CD4-positive, alpha-beta T cell treated with Interleukin-6 at 100 ng/mL for 8 hours (primary cell): ENCODE measurements at regions not wholly inside any gene's neighbourhood (a gene's known extent, or its start where the extent isn't known, plus 50 kb on each side); places are given as distances from the start of the nearest gene placed in this dataset.
"Not testable (repeated sequence)": the region's sequence is repeated elsewhere in the genome, so short reads cannot be mapped to it uniquely, and the experiment has no call there.

Source experiments
- DNase-seq: peaks from one replicate; pipeline ENCODE4 v3.0.0-alpha.2; 2020; ENCODE audit warnings: mixed read lengths, low spot score

DNA sequence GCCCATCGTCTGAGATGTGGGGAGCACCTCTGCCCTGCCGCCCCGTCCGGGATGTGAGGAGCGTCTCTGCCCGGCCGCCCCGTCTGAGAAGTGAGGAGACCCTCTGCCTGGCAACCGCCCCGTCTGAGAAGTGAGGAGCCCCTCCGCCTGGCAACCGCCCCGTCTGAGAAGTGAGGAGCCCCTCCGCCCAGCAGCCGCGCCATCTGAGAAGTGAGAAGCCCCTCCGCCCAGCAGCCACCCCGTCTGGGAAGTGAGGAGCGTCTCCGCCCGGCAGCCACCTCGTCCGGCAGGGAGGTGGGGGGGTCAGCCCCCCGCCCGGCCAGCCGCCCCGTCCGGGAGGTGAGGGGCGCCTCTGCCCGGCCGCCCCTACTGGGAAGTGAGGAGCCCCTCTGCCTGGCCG, 267.2 kb downstream of the MEF2C start:
- DNase-seq: not testable (repeated sequence)

DNA sequence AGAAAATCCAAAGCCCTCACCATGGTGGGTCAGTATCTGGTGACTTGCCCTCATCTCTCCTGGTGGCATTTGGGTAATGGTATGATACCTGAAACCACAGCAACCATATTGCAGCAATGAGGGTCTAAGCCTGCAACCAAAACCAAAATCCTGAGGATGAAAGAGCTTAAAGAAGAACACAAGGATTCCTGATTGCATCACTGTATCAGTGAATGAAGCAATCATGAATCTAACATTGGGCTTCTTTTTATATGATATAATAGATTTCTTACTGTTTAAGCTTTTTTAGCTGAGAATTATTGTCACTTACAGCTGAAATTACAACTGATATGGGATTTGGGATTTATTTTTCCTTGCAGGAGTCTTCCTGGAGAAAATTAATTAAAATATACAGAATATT, 269.9 kb downstream of the MEF2C start:
- DNase-seq: no peak

DNA sequence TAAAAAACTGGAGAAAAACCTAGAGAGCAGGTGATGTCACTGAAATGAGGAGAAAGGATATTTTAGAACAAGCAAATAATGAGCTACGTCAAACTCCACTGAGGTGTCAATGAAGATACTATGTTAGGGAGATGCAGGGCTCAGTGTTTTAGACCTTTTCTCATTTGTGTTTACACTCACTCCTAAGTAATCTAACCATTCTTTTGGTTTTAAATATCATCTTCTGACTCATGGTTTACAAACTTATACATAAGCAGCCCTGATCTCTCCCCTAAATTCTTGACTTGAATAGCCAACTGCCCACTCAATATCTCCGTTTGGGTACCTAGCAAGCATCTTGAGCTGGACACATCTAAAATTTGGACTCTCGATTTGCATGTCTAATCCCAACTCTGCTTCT, 272.4 kb downstream of the MEF2C start:
- DNase-seq: no peak

DNA sequence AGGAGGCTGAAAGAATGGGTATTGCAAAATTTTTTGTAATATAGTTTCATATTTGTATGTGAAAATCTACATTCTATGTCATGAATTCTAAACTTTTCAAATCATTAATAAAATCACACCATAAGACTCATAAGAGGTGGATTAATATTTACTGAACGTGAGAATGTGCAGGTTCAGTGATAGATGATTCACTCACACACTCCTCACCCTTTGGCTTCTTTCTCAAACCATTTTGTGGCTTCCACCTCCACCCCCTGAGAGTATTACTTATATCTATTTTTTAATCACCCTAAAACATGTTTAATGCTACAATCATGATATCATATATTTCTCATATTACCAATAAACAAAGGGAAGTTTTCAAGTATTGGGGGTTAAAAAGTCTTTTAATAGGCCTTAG, 275.5 kb downstream of the MEF2C start:
- DNase-seq: no peak

DNA sequence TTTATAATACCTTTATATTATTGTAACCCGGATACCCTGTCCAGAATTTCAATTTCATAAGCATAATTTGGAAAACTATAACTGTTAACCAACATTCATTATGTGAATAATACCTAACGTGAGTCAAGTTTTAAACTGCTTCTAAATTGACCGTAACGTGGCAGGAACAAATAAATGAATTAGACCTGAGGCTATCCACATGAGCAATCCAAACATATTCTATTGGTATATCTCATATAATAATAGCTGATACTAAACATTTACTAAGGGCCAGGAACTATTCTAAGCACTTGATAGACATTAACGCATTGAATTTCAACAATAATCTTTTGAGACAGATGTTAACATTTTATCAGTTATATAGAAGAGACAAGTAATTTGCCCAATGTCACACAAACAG, 276.4 kb downstream of the MEF2C start:
- no peak for DNase-seq

DNA sequence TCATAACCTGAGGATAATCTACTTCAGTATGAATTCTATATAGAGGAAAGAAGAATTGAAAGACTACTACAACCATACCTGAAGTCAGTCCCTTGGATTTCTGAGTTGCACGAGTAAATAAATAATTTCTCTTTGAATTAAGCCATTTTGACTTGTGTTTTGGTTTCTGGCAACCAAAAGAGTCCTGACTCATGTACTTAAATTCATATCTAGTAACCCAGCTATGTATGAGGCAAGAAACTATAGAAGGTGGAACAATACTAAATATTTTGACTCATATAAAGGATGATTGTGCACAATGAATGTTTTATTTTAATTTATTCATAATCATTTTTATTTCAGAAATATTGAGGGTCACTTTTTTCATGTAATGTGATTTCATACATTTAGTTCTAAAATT, 276.8 kb downstream of the MEF2C start:
- no peak for DNase-seq

DNA sequence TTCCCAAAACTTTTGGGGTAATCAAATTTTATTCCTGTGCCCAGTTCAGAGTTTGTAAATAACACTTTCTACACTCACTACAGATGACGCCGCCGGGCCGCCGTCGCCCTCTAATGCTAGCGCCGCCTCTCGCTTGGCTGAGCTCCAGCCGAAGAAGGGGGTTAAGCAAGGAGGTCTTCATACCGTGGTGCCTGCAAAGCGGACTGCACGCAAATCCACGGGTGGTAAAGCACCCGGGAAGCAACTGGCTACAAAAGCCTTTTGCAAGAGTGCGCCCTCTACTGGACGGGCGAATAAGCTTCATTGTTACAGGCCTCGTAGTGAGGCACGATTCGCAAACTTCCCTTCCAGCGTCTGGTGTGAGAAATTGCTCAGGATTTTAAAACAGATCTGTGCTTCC, 280.4 kb downstream of the MEF2C start:
- no peak for DNase-seq

DNA sequence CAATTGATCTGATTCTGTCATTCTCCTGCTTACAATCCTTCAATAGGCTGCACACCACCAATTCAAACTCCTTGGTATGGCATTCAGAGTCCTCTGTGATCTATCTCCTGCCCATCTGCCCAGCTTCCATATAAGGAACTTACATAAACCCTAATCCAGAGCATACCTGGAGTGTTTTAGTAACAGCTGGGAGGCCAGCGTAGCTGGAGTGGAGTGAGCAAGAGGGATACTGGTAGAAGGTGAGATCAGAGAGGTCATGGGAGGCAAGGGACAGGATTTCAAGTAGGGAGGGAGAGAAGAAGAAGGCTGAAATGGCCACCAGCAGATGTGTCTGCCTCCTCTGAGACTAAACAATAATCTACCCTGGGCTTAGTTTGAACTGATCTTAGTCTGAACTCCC, 288.5 kb downstream of the MEF2C start:
- no peak for DNase-seq

DNA sequence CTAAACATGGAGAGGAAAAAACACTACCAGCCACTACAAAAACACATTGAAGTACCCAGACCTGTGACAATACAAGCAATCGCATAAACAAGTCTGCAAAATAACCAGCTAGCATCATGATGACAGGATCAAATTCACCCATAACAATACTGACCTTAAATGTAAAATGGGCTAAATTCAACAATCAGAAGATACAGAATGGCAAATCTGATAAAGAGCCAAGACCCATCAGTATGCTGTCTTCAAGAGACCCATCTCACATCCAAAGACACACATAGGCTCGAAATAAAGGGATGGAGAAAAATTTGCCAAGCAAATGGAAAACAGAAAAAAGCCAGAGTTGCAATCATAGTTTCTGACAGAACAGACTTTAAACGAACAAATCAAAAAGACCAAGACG, 294.4 kb downstream of the MEF2C start:
- DNase-seq: no peak

DNA sequence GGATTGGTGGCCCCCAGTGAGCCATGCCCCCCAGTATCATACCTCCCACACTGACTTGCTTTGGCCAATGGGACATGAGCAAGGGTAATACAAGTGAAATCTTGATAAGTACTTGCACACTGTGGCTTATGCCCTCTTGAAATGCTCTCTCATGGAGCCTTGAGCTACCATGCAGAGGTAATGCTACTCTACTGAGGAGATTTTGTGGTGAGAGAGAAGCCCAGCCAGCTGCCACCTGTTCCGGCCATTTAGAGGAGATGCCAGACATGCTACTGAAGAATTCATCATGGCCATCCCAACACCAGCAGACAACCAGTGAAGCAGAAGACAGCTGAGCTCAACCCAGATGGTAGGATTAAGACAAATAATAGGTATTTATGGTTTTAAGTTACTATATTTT, 299.5 kb downstream of the MEF2C start:
- no peak for DNase-seq

DNA sequence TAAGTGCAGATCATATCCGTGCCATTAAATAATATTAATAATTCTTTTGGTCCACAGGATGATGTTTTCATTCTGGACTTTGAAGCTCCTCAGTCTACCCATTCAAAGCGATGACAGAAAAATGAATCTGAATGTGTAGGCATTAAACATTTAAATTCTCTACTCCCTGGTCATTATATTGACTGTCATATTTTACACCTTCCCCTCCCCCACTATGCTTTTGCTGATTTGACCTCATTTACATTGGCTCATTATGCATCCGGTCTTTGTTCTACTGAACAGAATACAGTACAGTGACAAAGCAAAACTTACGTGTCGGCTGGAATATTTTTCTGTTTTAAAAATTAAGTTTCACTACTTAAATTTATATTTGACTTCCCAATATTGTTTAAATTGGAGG, 289.7 kb upstream of the TMEM161B start:
- no peak for DNase-seq

DNA sequence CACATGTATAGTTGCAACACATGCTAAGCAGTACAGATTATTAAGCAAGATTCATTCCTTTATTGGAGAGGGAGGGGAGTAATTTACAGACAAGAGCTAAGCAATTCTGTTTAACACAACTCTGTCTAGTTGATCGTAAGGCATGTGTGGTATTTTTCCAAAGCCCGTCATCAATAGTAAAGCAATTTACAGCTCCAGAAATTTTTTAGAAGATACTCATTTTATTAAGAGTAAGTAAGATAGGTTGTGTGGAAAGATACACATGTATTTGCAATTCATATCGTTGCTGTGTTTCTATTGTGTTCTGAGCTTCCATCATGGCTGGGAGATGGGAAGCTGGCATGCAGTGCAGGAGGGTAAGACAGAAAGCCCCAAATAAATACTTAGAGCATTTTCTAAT, 289.2 kb upstream of the TMEM161B start:
- no peak for DNase-seq

DNA sequence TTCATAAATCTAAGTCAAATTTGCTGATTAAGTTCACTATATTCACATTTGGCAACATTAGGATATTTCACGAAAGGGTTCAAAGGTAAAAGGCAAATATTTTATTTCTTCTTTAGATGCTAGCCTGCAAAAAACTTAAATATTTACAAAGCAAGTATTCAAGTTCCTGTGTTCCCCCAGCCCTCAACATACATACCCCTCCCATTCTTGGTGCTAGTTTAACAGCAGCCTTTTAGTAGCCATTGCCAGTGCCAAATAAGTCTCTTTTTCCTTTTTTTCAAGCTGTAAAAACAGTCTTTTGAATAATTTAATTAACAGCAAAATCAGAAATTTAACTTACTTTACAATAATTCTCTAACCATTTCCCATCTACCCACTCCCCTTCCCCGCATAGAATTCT, 288.5 kb upstream of the TMEM161B start:
- no peak for DNase-seq

DNA sequence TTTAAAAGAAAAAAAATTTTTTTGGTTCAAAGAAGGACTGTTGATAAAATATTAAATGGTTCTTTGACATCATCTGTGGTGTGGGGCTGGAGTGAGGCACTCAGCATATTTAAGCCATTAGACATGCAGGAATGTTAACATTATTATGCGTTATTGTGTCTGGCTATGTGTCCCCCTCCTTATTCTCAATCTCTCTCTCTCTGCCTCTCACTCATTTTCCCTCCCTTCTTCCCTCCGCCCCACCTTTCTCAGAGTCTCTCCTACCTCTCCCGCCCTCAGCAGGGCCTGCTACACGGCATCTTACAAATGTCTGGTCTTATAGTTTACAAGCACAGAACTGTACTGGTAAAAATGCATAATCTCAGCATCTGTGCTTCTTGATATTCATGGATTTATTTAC, 287.8 kb upstream of the TMEM161B start:
- no peak for DNase-seq

DNA sequence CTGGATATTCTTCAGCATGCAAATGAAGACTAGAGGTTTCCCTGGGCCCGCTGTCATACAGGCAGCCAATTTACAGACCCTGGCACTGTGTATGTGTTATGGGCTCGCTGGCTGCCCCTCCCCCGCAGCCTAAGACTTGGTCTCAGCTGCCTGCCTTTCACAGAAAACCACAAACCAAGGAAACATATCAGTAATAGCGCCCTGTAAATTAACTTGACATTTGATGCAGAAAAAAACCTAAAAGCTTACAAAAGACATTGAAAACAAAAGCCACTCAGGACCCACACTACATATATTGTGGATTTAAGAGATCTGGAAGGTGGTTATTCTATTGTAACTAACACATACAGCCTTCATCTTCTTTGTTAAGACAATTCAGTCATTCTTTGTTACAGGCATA, 287.0 kb upstream of the TMEM161B start:
- DNase-seq: no peak

DNA sequence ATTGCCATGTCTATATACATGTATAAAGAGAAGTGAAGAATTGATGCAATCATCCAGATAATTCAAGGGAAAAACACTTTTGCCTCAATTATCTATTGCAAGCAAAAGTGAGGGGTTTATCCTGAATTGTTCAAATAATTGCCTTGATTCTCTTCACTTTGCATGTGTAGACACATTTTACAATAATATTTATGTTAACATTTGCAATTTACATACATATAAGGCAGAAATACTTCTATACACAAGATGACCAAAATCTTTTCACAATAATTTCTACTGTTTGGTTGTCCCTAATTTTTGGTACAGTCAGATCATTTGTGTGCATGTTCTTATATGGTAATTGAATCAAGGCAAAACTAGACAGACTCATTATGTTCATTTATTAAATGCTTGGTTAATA, 285.3 kb upstream of the TMEM161B start:
- DNase-seq: no peak

DNA sequence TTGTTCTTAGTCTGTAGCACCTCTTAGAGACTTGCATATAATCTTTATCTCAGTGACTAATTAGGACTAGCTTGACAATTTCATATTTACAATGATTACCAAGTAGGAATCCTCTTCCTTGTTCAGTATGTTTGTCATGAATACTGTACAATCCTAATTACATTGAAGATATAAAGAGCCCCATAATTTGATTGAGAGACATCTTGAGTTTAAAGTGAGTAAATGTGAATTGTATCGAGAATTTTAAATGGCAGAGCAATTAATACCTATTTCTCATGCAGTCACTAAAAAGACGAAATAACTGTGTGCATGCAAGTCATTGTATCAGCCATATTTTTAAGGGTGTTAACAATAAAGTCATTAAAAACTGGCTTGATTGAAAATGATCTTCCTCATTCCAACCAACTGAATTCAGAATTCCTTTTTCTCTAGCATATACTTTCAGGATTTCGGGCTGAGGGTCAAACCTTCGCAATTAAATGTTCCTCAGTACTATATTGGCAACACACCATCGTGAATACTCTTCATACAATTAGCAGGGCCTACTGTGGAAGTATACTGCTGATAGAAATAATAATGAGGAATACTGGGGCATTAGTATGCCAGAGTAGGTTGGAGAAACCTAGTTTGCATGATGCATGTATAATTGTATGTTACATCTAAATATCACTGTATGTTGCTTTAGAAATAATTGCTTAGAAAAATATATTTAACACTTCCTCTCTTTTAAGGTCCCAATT, 284.7 kb upstream of the TMEM161B start:
- no peak for DNase-seq

DNA sequence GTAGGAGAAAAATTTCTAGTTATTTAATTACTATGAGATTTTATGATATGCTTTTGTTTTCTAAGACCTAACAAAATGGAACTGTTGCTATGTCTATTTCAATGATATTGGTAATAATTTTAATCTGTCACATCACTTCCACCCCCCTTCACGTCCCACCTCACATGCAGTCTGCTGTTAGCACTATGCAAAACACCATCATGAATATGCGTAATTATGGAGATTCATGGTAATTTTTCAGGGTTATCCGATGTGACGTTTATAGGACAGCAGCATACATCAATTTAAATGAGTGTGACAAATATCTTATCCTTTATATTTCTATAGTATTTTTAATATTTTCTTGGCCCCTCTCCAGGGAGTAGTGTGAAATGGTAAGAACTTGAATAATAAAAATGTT, 283.8 kb upstream of the TMEM161B start:
- DNase-seq: no peak

DNA sequence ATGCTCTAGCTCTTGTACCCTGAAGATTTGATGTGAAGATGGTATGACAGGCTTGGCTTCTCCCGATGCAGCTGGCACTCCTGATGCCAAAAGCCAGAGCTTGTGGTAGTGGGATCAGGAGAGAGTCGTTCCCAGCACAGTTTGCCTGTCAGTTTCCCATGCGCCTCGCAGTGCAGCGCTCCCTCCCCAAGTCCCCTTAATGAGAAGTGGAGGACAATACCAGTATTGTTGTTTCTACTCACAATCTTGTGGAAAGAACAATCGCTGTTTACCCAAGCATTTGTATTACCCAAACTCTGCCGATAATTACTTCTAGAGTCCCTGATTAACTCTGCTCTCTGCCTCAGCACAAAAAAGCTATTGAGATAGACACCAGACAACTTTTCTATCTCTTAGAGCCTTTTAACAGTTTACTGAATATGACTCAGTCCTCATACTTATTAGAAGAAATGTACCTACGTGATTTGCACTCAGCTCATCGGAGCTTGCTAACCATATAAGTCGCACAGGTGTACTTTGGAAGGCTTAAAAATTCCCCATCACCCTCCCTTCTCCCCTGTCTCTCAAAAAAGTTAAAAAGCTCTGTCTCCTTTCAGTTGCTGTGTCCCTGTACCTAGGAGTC, 283.2 kb upstream of the TMEM161B start:
- DNase-seq: no peak

DNA sequence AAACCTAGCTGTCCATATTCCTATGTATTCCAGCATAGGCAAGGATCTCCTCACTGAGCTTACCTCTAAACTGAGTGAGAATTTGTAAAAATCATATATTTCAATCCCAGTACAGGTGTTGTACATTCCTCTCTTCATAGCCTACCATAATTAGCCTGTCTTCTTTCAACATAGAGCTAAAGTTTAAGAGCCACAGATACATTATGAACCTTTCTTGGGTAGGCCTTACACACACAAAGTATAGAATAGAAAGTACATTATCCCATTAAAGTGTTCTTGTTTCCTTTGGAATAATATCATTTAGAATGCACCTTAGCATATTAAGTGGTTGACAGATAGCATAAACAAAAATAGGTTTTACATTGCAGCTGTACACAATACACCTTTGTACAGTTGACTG, 282.1 kb upstream of the TMEM161B start:
- DNase-seq: no peak

DNA sequence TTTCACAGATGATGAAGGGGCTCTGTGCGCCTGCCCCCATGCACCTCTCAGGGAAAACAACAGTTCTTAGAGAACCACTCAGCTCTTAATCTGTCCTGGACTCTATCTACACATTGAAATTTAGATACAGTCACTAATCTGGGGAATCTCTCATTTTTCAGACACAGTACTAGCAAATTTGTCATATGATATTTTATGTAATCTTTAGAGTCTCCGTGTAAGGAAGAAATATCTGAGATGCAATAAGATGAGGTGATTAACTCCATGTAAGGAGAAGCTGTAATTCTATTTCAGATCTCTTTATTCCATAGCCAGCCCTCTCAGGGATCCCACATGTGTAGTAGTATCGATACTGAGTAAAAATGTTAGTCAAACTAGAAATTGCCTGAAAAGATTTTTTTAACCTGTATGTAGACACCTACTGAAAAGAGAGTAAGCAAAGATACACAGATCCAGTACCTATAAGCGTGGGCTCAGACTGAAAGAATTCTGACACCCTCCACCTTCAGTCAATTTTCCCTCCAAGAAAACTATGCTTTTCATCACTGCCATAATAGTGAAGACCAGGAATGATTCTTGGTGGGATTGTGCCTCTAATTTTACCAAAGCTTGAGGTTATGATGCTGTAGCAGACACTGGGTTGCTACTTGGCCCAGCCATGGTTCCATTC, 279.6 kb upstream of the TMEM161B start:
- DNase-seq: no peak

DNA sequence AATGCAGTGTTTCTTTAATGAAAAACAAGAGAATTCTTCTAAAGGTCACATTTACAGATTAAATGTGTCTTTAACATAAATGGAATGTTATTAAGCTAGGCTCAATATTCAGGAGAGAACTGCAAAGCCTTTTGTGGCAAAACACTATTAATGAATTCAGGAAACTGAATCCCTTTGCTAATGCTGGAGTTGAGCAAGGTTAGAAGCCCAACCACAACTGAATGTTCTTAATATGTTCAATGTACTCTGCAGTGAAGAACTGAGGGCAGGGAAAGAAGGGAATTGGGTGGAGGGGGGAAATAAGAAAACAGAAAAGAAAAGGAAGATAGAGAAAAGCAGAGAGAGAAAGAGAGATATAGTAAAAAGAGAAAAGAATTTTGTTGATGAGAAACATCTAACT, 276.7 kb upstream of the TMEM161B start:
- no peak for DNase-seq

DNA sequence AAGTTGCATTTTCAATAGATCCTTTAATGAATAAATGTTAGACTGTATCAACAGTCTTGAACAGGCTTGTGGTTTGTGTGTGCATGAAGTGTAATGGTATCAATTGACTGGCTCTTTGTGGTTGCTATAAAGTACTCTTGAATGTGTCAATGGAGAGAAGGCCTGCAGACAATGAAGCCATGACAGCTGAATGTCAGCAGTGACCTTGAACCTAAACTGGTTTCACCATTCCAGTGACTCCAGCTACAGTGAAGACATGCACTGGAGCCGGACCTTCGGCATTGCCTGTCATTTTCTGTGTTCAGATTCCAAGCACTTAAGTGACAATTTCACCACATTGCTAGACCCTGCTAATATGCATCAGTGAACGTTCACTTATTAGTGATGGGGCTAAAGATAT, 276.0 kb upstream of the TMEM161B start:
- no peak for DNase-seq
